B cell (primary cell): ENCODE measurements at regions not wholly inside any gene's neighbourhood (a gene's known extent, or its start where the extent isn't known, plus 50 kb on each side); places are given as distances from the start of the nearest gene placed in this dataset.

Experiments
- ATAC-seq: fragments of 200-7000 bp; cut with Tn5 transposase; one replicate; pipeline ENCODE4 v1.10.0; 2021; ENCODE audit warnings: low read depth, mild to moderate bottlenecking, moderate number of reproducible peaks, moderate library complexity
- CTCF ChIA-PET: fragments of 350-600 bp; sonication (Branson Sonifier 250); formaldehyde crosslinking; loops from one replicate; lab custom pipeline; 2021; ENCODE audit warnings: antibody characterized with exemption, inconsistent platforms; lab: Charles Lee
- POLR2A ChIA-PET: fragments of 350-600 bp; sonication (Branson Sonifier 250); formaldehyde crosslinking; loops from one replicate; lab custom pipeline; 2021; ENCODE audit warnings: antibody characterized with exemption; lab: Charles Lee
- DNase-seq: peaks from one replicate; pipeline ENCODE4 v3.0.0; 2013
- H2AFZ ChIP-seq: 2 replicates; pipeline ENCODE4 v1.6.1; 2012; ENCODE audit warnings: mild to moderate bottlenecking, low read depth, low read length; ENCODE audit not compliant: insufficient read depth, poor library complexity, severe bottlenecking
- H3K27ac ChIP-seq, 2 donors: 1 replicate in 1 of 2; 2 replicates in 1 of 2; pipeline ENCODE4 v1.5.1; 2012 to 2013; ENCODE audit warnings: low read length in 2 of 2, mild to moderate bottlenecking in 2 of 2, moderate library complexity in 1 of 2
- H3K27me3 ChIP-seq, 4 experiments: fragments of 200-600 bp in 1 of 4; sonication (generic) in 1 of 4; replicated peaks in 1 of 4; 1 replicate in 2 of 4; 2 replicates in 2 of 4; pipeline versions ENCODE4 v1.6.1 to v1.7.0; 2013 to 2016; ENCODE audit warnings: low read length in 3 of 4, mild to moderate bottlenecking in 2 of 4, mixed read lengths in 1 of 4, moderate library complexity in 1 of 4; ENCODE audit not compliant: insufficient read depth in 4 of 4, control insufficient read depth in 3 of 4; ENCODE audit errors: control extremely low read depth in 1 of 4
- H3K36me3 ChIP-seq, 2 experiments: replicated peaks in 1 of 2; 1 replicate in 1 of 2; 2 replicates in 1 of 2; pipeline versions ENCODE4 v1.6.1 to v1.7.1; 2013; ENCODE audit warnings: low read length in 1 of 2; ENCODE audit not compliant: insufficient read depth in 2 of 2, control insufficient read depth in 1 of 2; ENCODE audit errors: control extremely low read depth in 1 of 2, extremely low read depth in 1 of 2
- H3K4me1 ChIP-seq, 2 donors: fragments of 200-600 bp in 1 of 2; sonication (generic) in 1 of 2; 1 replicate in 1 of 2; 2 replicates in 1 of 2; pipeline versions ENCODE4 v1.5.1 to v1.6.1; 2013 to 2017; ENCODE audit warnings: low read length in 2 of 2; ENCODE audit not compliant: control insufficient read depth in 2 of 2, insufficient read depth in 2 of 2
- H3K4me2 ChIP-seq: replicated peaks from 2 replicates; pipeline ENCODE3; 2012; ENCODE audit warnings: mild to moderate bottlenecking, low read depth, low read length; ENCODE audit not compliant: poor library complexity, severe bottlenecking
- H3K4me3 ChIP-seq, 5 experiments: fragments of 200-600 bp in 1 of 5; sonication (generic) in 1 of 5; 1 replicate in 3 of 5; 2 replicates in 2 of 5; pipeline versions ENCODE4 v1.5.1 to v1.7.0; 2011 to 2016; ENCODE audit warnings: low read length in 4 of 5, mild to moderate bottlenecking in 4 of 5, low read depth in 2 of 5, control low read depth in 1 of 5, moderate library complexity in 1 of 5; ENCODE audit not compliant: insufficient read depth in 1 of 5; ENCODE audit errors: control extremely low read depth in 1 of 5, extremely low read depth in 1 of 5
- H3K79me2 ChIP-seq: fragments of 200-600 bp; sonication (generic); one replicate; pipeline ENCODE4 v1.6.0; 2016; ENCODE audit warnings: low read length; ENCODE audit not compliant: control insufficient read depth, insufficient read depth
- H3K9ac ChIP-seq: fragments of 200-600 bp; sonication (generic); 2 replicates; pipeline ENCODE4 v1.6.1; 2017; ENCODE audit warnings: mild to moderate bottlenecking, low read length, moderate library complexity
- H3K9me3 ChIP-seq, 3 donors: one replicate each; pipeline versions ENCODE4 v1.6.1 to v1.7.1; 2013; ENCODE audit warnings: low read length in 2 of 3; ENCODE audit not compliant: control insufficient read depth in 2 of 3, insufficient read depth in 1 of 3; ENCODE audit errors: control extremely low read depth in 1 of 3
- H4K20me1 ChIP-seq: 2 replicates; pipeline ENCODE4 v1.6.0; 2012; ENCODE audit warnings: mild to moderate bottlenecking, low read length; ENCODE audit not compliant: insufficient read depth, control insufficient read depth, poor library complexity, severe bottlenecking
- H3K27ac Mint-ChIP-seq: one replicate; pipeline ENCODE4 v1.8.0; 2021; ENCODE audit warnings: mixed read lengths
- H3K27me3 Mint-ChIP-seq: one replicate; pipeline ENCODE4 v1.8.0; 2021; ENCODE audit warnings: mixed read lengths
- H3K4me1 Mint-ChIP-seq: one replicate; pipeline ENCODE4 v1.8.0; 2021; ENCODE audit warnings: mixed read lengths
- H3K4me3 Mint-ChIP-seq: one replicate; pipeline ENCODE4 v1.8.0; 2021; ENCODE audit warnings: mixed read lengths
- H3K9me3 Mint-ChIP-seq: one replicate; pipeline ENCODE4 v1.8.0; 2022; ENCODE audit warnings: mixed read lengths; ENCODE audit not compliant: insufficient read depth
- EZH2 ChIP-seq: IDR thresholded peaks from 2 replicates; pipeline ENCODE4 v1.6.1; 2012; ENCODE audit warnings: borderline replicate concordance, low read depth, mild to moderate bottlenecking, moderate library complexity, low read length; ENCODE audit not compliant: insufficient read depth, poor library complexity, severe bottlenecking
- WGBS: methylation state at CpG from one replicate; pipeline ENCODE4 v1.1.5; 2013; ENCODE audit warnings: missing lambda C conversion rate; ENCODE audit not compliant: insufficient coverage; 5-methylcytosine and 5-hydroxymethylcytosine counted together
- intact Hi-C: fragments of 100-400 bp; cut with micrococcal nuclease; formaldehyde crosslinking; loops from one replicate; pipeline ENCODE4 v1.10.0; 2022
- TF ChIP-seq, protein P1 (sequence below): fragments of 200-600 bp; IDR thresholded peaks from one replicate; pipeline ENCODE4 v1.8.0; 2022; ENCODE audit warnings: antibody characterized with exemption, mild to moderate bottlenecking

DNA sequence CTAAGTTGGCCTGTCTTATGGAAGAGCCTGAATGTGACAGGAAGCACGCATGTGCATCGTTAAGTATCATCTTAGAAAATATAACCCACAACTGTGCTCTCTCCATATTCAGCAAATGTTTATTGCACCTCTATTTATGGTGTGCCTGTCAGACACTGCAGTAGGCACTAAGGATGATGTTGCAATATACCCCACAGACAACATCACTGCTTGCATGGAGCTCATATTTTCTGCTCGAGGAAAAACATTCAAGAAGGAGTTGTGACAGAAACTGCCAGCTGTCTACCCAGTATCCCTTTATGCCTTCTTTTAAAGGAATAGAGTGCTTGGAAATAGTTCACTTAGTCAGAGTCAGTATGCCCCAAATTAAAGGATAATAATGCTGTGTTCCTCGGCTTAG lies 132.3 kb upstream of the RBFOX1 start:
- Histone ChIP-seq H3K79me2 (no peaks in the 10 kb centered on the region), H3K4me2 (no peak overlapping the region), H3K27me3 (no peaks in the 10 kb centered on the region), H4K20me1 (no peaks in the 10 kb centered on the region), H3K9ac (no peak overlapping the region), H3K27ac (no peak overlapping the region), H3K36me3 (no peaks in the 10 kb centered on the region), H3K4me1 (no peaks in the 10 kb centered on the region), H2AFZ (no peak overlapping the region), H3K4me3 (no peak overlapping the region), H3K9me3 (peaks cover 0 to 3% (median 0%) of the 10 kb centered on the region in 3 donors)
- H3K27me3 Mint-ChIP-seq: no peaks in the 10 kb centered on the region
- ATAC-seq (no peak), DNase-seq (no peak)
- ChIA-PET POLR2A (no interaction called here), CTCF (no interaction called here)
- H3K27ac Mint-ChIP-seq: no peak overlapping the region
- intact Hi-C loops: no loop called here
- TF ChIP-seq, protein P1, sequence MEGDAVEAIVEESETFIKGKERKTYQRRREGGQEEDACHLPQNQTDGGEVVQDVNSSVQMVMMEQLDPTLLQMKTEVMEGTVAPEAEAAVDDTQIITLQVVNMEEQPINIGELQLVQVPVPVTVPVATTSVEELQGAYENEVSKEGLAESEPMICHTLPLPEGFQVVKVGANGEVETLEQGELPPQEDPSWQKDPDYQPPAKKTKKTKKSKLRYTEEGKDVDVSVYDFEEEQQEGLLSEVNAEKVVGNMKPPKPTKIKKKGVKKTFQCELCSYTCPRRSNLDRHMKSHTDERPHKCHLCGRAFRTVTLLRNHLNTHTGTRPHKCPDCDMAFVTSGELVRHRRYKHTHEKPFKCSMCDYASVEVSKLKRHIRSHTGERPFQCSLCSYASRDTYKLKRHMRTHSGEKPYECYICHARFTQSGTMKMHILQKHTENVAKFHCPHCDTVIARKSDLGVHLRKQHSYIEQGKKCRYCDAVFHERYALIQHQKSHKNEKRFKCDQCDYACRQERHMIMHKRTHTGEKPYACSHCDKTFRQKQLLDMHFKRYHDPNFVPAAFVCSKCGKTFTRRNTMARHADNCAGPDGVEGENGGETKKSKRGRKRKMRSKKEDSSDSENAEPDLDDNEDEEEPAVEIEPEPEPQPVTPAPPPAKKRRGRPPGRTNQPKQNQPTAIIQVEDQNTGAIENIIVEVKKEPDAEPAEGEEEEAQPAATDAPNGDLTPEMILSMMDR: no peak
- TF ChIP-seq EZH2: no peak
- WGBS: no CpG with 5 or more reads among the region's 4 CpGs
- no peaks in the 10 kb centered on the region for H3K4me1 Mint-ChIP-seq
- peaks cover 2% of the 10 kb centered on the region for H3K9me3 Mint-ChIP-seq
- no peak overlapping the region for H3K4me3 Mint-ChIP-seq

DNA sequence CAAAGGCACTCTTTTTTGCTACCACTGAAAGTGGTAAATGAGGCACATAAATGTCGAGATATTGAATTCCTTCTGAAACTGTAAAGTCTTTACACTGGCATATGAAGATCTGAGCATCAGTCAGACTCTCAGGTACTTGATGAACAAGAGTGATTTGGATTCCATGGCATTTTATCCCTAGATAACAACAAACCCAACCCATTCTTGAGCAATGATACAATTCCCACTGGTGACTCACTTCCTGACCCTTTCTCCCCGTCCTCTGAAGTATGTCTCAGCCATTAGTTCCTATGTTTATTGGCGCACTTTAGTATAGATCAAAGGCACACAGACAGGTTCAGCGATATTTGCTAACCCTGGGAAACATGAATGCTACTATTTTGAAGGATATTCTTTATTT lies 147.0 kb upstream of the RBFOX1 start:
- H3K79me2 ChIP-seq: no peaks in the 10 kb centered on the region
- H3K9me3 ChIP-seq: peaks cover 0 to 1% (median 0%) of the 10 kb centered on the region in 3 donors
- ChIA-PET POLR2A (no interaction called here), CTCF (no interaction called here)
- TF ChIP-seq, protein P1: no peak
- TF ChIP-seq EZH2: no peak
- H3K9ac ChIP-seq: no peak overlapping the region
- H3K4me3 ChIP-seq: no peak overlapping the region
- no peak overlapping the region for H3K27ac ChIP-seq
- H3K27ac Mint-ChIP-seq: no peak overlapping the region
- no peaks in the 10 kb centered on the region for H3K27me3 Mint-ChIP-seq
- ATAC-seq: no peak
- H3K4me1 ChIP-seq: no peaks in the 10 kb centered on the region
- intact Hi-C loops: no loop called here
- WGBS: no CpG with 5 or more reads among the region's 4 CpGs
- no peak overlapping the region for H3K4me3 Mint-ChIP-seq
- no peak overlapping the region for H2AFZ ChIP-seq
- H4K20me1 ChIP-seq: no peaks in the 10 kb centered on the region
- H3K4me1 Mint-ChIP-seq: no peaks in the 10 kb centered on the region
- DNase-seq: no peak
- H3K27me3 ChIP-seq: no peaks in the 10 kb centered on the region
- no peak overlapping the region for H3K4me2 ChIP-seq
- H3K9me3 Mint-ChIP-seq: peaks cover 4% of the 10 kb centered on the region
- no peaks in the 10 kb centered on the region for H3K36me3 ChIP-seq
